HG03103 (cell line): ENCODE measurements at regions not wholly inside any gene's neighbourhood (a gene's known extent, or its start where the extent isn't known, plus 50 kb on each side); places are given as distances from the start of the nearest gene placed in this dataset.
"Not testable (repeated sequence)": the region's sequence is repeated elsewhere in the genome, so short reads cannot be mapped to it uniquely, and the experiment has no call there.

Source experiments
- ATAC-seq: cut with Tn5 transposase; IDR thresholded peaks from one replicate; pipeline ENCODE4 v1.9.1; 2021; ENCODE audit warnings: low read depth; ENCODE audit not compliant: unreplicated experiment

DNA sequence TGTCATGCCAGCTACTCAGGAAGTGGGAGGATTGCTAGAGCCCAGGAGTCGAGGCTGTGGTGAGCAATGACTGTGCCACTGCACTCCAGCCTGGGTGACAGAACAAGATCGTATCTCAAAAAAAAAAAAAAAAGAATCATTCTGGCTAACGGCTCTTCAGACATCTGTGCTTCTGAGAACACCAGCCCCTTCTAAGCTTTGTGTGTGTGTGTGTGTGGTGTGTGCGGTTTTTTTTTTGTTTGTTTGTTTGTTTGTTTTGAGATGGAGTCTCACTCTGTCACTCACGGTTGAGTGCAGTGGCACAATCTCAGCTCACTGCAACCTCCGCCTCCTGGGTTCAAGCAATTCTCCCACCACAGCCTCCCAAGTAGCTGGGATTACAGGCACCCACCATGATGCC, 79.4 kb upstream of the DRD5 start:
- ATAC-seq, result not testable (repeated sequence)

DNA sequence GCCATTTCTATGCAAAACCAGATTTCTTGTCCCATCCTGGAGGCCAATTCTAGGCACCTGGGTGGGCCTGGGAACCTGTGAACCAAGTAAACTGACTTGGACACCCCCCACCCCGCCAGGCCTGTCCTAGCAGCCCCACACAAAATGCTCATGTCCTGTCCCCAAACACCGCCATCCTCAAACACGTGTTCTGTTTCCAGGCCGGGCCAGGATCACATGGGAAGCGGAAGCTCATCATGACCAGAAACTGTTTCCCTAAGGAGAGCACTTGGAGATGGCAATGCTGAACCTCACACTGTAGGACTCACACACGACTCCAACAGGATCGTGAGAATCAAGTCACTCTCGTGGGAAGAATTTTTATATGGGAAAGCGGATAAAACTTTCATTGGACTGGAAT, 78.7 kb upstream of the DRD5 start:
- ATAC-seq, result not testable (repeated sequence)

GRCh38 chr4:9703391-9703790, 78.0 kb upstream of the DRD5 start:
- no peak for ATAC-seq

- not testable (repeated sequence) for ATAC-seq
Measured at GRCh38 chr4:9704126-9704525, 77.3 kb upstream of the DRD5 start.

- no peak for ATAC-seq
Measured at GRCh38 chr4:9704551-9705332, 76.7 kb upstream of the DRD5 start.

GRCh38 chr4:9707281-9707680, 74.2 kb upstream of the DRD5 start:
- not testable (repeated sequence) for ATAC-seq

GRCh38 chr4:9707936-9708335, 73.5 kb upstream of the DRD5 start:
- not testable (repeated sequence) for ATAC-seq

- no peak for ATAC-seq
Measured at GRCh38 chr4:9709724-9710123, 71.7 kb upstream of the DRD5 start.

DNA sequence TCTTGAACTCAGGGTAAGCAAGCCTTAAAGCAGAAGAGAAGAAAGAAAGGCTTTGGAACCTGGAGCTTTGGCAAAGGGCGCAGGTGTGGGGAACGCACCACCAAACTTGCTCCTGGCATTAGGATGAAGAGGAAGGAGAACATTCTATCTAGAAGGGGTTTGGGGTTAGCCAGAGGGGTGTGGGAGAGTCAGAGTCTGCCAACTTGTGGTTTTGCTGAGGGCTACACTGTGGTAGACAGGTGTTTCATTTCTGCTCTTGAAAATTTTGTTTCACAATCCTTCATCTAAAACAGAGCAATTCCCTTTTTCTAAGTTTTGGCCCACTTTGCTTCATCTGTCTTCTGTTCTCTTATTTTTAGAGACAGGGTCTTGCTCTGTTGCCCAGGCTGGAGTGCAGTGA, 66.2 kb upstream of the DRD5 start:
- ATAC-seq, result not testable (repeated sequence)

DNA sequence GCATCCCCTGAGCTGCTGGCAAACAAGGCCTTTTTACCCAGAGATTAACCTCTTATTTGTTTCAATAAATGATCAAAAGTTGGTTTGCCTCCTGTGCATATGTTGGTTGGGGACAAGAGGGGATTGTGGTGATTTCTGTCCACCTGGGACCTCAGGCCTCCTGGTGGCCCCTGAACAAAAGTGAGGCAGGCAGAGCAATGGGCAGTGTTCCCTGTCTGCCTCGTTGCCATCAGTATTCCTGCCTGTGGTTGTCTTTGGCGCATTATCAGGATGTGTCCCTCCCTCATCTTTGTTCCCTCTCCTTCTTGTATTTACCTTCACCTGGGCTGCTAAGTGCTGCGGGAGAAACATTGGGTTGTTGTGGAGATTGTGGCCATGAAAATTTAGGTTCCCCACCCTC, 65.3 kb upstream of the DRD5 start:
- no peak for ATAC-seq

DNA sequence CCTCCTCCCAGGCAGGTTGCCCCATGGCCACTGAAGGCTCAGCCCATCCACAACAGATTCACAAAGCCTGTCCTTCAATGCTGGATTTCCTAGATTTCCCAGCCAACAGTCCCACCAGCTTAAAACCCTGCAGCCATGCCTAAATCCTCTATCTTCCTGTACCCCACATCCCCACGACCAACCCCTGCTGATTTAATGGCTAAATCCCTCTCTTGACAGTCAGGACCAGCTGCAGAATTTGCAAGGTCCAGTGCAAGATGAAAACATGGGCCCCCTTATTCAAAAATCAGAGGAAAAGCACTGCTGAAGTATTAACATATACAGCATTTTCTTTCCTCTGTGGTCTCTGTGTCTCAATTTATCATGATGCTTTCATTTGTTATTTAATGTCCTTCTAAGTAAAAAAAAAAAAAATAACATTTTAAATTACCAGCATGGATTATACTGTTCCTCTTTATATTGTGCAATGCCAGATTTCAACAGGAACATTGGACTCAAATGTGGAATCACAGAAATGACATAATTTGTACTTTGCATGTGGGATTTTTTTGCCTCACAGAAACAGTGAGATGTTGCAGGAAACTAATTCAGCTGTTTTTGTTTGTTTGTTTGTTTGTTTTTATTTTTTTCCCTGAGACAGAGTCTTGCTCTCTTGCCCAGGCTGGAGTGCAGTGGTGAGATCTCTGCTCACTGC, 63.0 kb upstream of the DRD5 start:
- ATAC-seq, result not testable (repeated sequence)

DNA sequence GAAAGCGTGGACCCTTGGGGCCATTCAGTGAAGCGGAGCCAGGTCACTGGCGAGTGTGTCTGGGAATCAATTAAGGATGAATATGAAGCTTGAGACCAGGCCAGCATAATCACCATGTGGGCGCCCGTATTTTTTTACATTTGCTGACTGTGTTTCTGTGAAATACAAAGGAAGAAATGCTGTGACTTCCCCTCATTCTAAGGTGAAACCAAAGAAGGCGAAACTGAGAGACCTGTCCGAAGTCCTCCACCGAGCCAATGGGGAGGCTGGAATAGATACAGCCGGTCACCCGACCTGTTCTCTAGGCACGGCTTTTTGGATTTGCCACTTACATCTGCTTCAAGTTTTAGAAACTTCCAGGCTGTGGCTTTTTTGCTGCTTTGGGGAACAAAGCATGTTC, 59.3 kb upstream of the DRD5 start:
- not testable (repeated sequence) for ATAC-seq
